Femur (tissue), 1 donor: ENCODE measurements at regions not wholly inside any gene's neighbourhood (a gene's known extent, or its start where the extent isn't known, plus 50 kb on each side); places are given as distances from the start of the nearest gene placed in this dataset.

ENCODE experiments used
- DNase-seq: peaks from one replicate; pipeline ENCODE4 v3.0.0-alpha.2; 2017

DNA sequence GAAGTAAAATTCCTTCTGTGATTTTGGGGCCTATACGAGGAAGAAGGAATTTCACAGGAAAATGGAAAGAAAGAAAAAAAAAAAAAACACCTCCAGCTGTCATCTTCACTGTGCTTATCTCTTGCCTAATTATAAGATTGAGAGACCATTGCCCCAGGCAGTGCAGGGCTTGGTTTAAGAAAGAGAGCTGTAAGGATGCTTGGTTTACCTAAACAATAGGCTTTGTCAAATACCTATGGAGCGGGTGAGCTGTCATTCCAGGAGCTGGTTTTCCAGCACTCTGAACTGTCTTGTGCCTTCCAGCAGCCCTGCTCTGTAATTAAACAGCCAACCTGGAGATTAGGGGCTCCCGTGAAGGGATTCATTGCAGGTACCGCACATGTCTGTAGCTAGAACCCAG, 137.8 kb downstream of the EDN3 start:
- DNase-seq, result no peak

DNA sequence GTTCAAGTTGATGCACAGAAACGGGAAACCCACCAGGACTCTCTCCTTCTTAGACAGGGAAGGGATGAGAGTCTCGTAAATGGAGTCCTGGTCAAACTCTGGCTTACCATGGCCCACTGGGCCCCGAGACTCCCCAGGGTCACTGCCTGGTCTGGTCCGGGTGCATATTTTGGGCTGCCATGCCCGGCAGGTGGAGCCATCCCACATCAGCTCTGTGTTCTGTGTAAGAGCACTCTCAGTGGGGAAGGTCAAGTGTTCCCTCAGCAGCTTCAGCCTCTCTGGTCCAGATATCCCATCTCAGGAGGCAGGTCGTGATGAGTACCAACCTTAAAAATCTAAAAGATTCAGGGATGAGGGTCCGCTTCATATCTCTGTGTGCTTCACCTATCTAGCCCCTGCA, 138.8 kb downstream of the EDN3 start:
- no peak for DNase-seq

- no peak for DNase-seq
Observed at GRCh38 chr20:59441306-59441705, 140.9 kb downstream of the EDN3 start.

- DNase-seq, result no peak
Observed at GRCh38 chr20:59441860-59442810, 141.7 kb downstream of the EDN3 start.

- DNase-seq, result no peak
Observed at GRCh38 chr20:59443550-59443949, 143.1 kb downstream of the EDN3 start.

DNA sequence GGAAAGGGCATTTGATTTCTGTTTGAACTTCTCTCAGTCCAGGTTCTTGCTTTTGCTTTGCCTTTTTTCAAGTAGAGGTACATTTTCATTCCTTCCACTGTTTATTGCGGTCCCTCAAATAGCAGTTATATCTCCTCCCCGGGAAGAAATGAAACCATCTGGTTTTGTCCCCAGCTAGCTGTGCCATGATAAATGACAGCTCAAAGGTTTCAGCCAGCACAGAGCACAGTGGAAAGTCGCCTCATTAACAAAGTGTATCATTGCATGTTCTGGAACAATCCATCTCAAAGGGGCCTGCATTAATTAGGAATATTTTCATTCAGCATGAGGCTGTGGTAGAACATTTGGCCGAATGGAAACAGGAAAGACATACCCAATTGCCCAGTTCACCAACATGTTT, 146.0 kb downstream of the EDN3 start:
- DNase-seq, result no peak

DNA sequence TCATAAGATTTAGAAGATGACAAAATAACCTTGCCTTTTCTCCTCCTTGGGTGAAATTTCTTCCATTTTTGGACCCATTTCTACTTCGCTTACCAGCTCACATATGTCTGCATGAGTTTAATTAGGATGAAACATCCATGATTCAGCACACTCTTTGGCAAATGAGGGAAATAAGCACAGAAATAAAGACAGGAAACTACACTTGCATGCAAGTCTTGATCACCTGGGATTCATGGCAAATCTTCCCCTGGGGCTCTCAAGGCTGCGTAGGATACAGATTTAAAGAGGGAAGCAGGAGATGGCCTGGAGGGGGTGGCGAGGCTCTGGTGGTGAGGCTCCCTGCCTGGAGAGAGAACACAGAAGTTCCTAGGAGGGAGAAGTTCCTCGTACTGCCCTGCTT, 147.8 kb downstream of the EDN3 start:
- no peak for DNase-seq

- DNase-seq, result no peak
Observed at GRCh38 chr20:59448851-59449444, 148.5 kb downstream of the EDN3 start.

DNA sequence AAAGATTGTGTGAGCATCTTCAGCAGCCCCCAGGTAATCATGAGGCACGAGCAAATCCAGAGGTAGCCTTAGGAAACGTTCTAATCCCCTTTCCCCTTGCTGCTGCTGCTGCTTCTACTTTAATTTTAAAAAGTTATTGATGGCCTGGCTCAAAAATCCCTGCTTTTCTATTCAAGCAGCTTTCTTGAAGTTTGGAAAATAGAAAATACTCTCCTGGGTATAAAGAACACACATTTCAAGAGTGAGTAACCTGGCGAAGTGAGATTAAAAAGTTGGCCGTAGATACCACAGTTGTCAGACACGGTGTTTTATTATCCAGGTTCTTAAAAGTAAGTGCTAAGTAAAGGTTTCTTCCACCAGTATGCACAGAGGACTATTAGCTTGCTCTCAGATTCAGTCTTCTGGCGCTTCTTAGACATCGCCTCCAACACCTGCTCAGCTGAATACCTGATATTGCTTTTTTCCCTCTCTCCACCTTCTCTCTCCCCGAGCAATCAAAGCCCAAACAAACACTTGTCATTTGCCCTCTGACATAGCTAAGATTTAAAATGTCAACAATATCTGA, 150.7 kb downstream of the EDN3 start:
- DNase-seq, result peak; percentile 29

GRCh38 chr20:59451641-59452040, 151.2 kb downstream of the EDN3 start:
- DNase-seq, result peak; percentile 48

- no peak for DNase-seq
Observed at GRCh38 chr20:59452856-59453255, 151.5 kb upstream of the PHACTR3 start.

- DNase-seq, result peak; percentile 84
Observed at GRCh38 chr20:59453759-59454560, 150.4 kb upstream of the PHACTR3 start.

DNA sequence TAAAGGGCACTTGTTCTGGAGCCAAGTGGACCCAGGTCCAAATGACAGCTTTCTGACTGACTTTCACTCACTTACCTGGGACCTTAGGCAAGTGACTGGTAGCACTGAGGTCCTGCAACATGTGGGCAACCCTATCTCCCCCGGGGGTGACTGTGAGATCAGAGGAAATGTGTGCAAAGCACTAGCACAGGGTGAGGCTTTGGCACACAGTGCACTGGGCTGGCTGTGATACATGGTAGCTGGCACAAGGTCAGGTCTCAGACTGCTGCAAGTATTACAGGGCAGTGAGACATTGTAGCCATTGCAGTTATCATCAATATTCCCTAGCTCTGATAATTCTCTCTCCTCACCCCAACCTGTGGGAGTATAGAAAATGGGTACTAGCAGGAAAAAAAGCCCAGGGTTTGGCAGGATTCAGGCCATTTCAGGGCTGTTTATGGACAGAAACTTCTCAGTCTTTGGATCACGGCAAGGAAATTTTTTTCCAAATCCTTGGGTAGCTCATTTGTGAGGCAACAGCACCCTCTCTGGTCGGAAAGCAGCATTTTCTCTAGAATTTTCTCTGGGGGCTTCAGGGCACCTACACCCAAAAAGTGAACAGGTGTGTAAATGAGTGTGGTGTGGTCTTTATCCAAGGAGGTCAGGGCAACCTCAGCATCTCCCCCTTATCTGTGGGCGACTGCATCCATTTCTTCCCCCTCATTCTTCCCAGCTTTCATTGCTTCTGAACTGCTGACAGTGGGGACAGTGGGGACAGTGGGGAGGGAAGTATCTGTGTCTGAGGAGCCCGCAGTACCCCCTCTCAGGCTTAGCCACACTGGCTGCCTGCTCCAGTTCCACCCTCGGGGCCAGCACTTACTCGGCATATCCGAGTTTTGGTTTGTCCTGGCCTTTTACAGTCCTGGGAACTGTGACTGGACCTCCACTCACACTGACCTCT, 148.7 kb upstream of the PHACTR3 start:
- DNase-seq, result peak; percentile 71

DNA sequence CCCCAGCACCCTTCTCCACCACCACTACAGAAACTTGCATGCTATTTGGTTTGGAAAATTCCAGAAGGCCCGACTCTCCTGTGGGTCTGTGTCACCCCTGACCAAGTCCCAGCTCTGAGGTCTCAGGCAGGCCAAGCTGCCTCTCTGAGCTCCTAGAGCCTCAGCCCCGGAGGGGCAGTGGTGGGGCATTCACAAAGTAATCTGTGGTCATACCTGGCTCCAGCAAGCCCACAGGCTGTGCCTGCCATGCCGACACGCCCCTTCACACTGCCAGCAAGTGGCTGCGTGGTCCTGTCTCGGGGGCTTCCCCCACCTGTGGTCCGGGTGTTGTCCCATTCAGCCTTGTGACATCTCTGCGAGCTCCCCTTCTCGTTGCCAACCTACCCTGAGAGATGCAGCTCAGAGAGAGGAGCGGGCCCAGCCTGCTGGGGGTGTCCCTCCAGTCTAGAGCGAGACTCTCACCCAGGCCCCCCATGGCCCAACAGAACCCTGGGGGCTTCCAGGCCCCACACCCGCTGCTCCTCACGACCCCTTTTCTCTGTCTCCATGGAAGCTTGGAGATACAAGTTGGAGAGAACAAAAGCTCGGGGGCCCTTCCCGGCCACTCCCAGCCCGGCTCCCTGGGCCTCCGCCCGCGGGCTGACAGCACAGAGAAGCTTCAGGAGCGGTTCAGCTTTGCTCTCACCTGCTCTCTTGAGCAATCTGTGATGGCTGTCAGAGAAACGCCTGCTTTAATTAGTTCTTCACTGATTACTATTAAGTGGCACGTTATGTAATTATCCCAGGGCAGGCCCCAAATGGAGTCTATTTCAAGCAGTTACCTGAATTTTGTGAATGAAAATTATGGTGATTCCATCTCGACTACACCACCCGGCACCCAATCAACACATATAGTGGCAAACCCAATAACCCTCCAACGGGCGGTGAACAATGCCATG, 147.7 kb upstream of the PHACTR3 start:
- no peak for DNase-seq

DNA sequence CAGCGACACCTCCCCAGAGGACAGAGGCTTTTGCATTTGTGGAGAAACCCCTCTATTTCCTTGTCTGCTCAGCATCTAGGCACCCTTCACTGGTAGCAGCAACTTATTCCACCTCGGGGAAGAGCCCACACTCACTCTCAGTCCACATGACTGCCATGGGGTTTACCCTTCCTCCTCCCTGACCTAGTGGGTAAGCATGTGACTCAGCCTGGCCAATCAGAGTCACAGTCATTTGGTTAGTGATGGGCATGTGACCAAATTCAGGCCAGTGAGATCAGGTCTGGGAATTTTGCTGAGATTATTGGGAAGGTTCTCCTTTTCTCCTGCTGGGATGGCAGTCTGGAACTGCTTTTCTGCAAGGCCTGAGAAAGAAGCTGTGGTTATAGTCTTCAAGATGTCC, 145.7 kb upstream of the PHACTR3 start:
- DNase-seq, result no peak

DNA sequence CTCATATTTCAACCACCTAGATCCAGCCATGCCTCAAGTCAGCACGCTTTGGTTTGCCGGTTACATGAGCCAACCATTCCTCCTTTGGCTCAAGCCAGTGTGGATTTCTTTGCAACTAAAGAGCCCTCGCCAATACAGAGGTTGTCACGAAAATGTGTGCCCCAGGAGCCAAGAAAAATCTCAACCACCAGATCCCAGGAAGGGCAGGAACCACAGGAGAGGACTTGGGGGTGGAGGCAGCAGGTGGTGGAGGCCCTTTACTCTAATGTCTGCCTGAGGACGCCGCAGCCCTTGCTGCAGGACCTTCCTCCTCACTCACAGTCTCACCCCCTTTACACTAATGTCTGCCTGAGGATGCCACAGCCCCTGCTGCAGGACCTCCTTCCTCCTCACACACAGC, 144.8 kb upstream of the PHACTR3 start:
- no peak for DNase-seq

GRCh38 chr20:59460352-59460751, 144.0 kb upstream of the PHACTR3 start:
- DNase-seq, result no peak

DNA sequence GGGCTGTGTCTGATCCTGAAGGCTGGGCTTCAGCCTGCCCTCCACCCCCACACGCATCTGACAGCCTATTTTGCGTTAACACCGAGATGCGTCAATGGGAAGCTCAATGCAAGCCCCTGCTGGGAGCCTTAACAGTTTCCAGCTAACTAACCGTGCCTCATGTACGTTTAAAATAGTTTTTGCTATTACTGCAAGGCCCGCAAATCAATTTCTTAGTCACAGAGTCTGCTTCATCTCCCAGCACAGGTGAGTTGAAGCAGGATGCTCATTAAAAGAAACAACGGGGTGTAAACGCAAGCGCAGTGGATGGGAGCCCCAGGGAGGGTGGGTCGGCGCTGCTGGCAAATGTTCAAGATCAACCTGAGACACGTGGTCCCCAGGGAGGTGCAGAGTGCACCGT, 142.8 kb upstream of the PHACTR3 start:
- no peak for DNase-seq

- no peak for DNase-seq
Observed at GRCh38 chr20:59462249-59462648, 142.1 kb upstream of the PHACTR3 start.

GRCh38 chr20:59463541-59463940, 140.8 kb upstream of the PHACTR3 start:
- no peak for DNase-seq
